ENCODE measurements at regions not wholly inside any gene's neighbourhood (a gene's known extent, or its start where the extent isn't known, plus 50 kb on each side); places are given as distances from the start of the nearest gene placed in this dataset.

DNA sequence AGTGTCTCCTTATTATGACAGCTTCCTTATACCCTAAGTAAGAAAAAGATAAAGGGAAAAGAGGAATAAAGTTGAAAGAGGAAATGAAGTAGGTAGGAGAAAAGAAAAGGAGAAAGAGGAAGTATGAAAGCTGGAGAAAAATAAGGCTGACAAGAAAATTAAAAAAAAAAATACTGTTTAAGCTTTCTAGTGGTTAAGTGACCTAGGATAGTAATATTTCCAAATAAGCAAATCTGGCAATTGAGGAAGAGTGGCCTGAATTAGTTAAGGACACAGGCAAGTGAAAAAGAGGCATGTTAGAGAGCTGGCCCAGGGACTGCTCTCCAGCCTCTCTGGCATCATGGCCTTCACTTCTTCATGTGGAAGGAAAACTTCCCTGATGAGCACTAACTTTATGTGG lies 76.5 kb upstream of the ADGRF1 start:
- no peaks in the 10 kb centered on the region for H3K9me3 Mint-ChIP-seq (ENCODE audit: unreplicated experiment)
- H3K27me3 Mint-ChIP-seq (ENCODE audit: insufficient read depth, unreplicated experiment), result no peaks in the 10 kb centered on the region
- BruUV-seq (replicated peaks), result no TSS peak

DNA sequence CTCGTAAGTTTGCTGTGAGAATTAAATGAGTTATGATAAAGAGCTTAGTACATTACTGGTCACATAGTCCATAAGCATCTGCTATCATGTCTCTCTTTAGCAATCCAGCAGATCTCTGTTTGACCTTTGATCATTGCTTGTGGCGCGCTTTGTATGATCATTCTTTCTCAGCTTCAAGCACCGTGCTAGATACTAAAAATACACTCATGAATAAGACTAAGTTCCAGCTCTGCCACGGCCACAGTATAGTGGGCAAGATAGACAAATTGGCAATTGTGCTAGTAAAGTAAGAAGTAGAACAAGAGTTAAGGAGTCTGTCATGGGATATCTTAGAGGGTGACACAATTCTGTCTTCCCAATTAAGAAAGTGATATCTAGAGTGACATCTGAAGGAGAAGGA lies 75.2 kb upstream of the ADGRF1 start:
- BruUV-seq (replicated peaks), result no TSS peak

More for the DNA sequence above, 76.5 kb upstream of the ADGRF1 start:
- Mint-ChIP-seq H3K4me3 (ENCODE audit: unreplicated experiment) (no peak overlapping the region), H3K4me1 (ENCODE audit: insufficient read depth, unreplicated experiment) (no peaks in the 10 kb centered on the region), H3K27ac (ENCODE audit: low read depth, unreplicated experiment) (no peak overlapping the region), H3K36me3 (ENCODE audit: insufficient read depth, unreplicated experiment) (peaks cover 6% of the 10 kb centered on the region)
- ChIA-PET CTCF (interaction anchor here (0.6 to 1.2 kb wide), 4 partner anchors 14 to 415 kb away, joined by 3 to 5 read pairs (median 3); no protein-coding TSS in a partner anchor), POLR2A (interaction anchor here (1.0 kb wide), 1 partner anchor 21 kb away, joined by 3 read pairs; no protein-coding TSS in a partner anchor)
- TF ChIP-seq CTCF (IDR thresholded peaks at IDR 0.05; ENCODE audit: unreplicated experiment), result no peak
- intact Hi-C loops (cut with micrococcal nuclease), result no loop called here
- no peak for DNase-seq (ENCODE audit: unreplicated experiment)

GRCh38 chr6:47116606-47117005 lies 74.5 kb upstream of the ADGRF1 start:
- Mint-ChIP-seq H3K4me3 (ENCODE audit: unreplicated experiment) (no peak overlapping the region), H3K9me3 (ENCODE audit: unreplicated experiment) (no peaks in the 10 kb centered on the region), H3K4me1 (ENCODE audit: insufficient read depth, unreplicated experiment) (peaks cover 9% of the 10 kb centered on the region), H3K27ac (ENCODE audit: low read depth, unreplicated experiment) (no peak overlapping the region), H3K27me3 (ENCODE audit: insufficient read depth, unreplicated experiment) (no peaks in the 10 kb centered on the region), H3K36me3 (ENCODE audit: insufficient read depth, unreplicated experiment) (no peaks in the 10 kb centered on the region)
- DNase-seq (ENCODE audit: unreplicated experiment), result no peak
- no peak for TF ChIP-seq CTCF (IDR thresholded peaks at IDR 0.05; ENCODE audit: unreplicated experiment)
- CTCF ChIA-PET, result interaction anchor here (1.2 kb wide), 1 partner anchor 85 kb away, joined by 3 read pairs; no protein-coding TSS in a partner anchor
- POLR2A ChIA-PET, result interaction anchor here (0.5 kb wide), 1 partner anchor 212 kb away, joined by 3 read pairs; no protein-coding TSS in a partner anchor
- intact Hi-C loops (cut with micrococcal nuclease), result no loop called here
- no TSS peak for BruUV-seq (replicated peaks)

More for the DNA sequence above, 75.2 kb upstream of the ADGRF1 start:
- H3K27me3 Mint-ChIP-seq (ENCODE audit: insufficient read depth, unreplicated experiment), result no peaks in the 10 kb centered on the region
- POLR2A ChIA-PET, result interaction anchor here (0.5 to 0.9 kb wide), 2 partner anchors 19 to 211 kb away, joined by 3 read pairs; no protein-coding TSS in a partner anchor
- DNase-seq (ENCODE audit: unreplicated experiment), result no peak
- no peak overlapping the region for H3K4me3 Mint-ChIP-seq (ENCODE audit: unreplicated experiment)
- no peak for TF ChIP-seq CTCF (IDR thresholded peaks at IDR 0.05; ENCODE audit: unreplicated experiment)
- CTCF ChIA-PET, result interaction anchor here (1.2 kb wide), 1 partner anchor 85 kb away, joined by 3 read pairs; no protein-coding TSS in a partner anchor
- intact Hi-C loops (cut with micrococcal nuclease), result no loop called here
- H3K9me3 Mint-ChIP-seq (ENCODE audit: unreplicated experiment), result no peaks in the 10 kb centered on the region
- no peak overlapping the region for H3K27ac Mint-ChIP-seq (ENCODE audit: low read depth, unreplicated experiment)
- peaks cover 2% of the 10 kb centered on the region for H3K4me1 Mint-ChIP-seq (ENCODE audit: insufficient read depth, unreplicated experiment)
- no peaks in the 10 kb centered on the region for H3K36me3 Mint-ChIP-seq (ENCODE audit: insufficient read depth, unreplicated experiment)

GRCh38 chr6:47116086-47116485 lies 74.0 kb upstream of the ADGRF1 start:
- H3K4me3 Mint-ChIP-seq (ENCODE audit: unreplicated experiment), result no peak overlapping the region
- no peaks in the 10 kb centered on the region for H3K36me3 Mint-ChIP-seq (ENCODE audit: insufficient read depth, unreplicated experiment)
- intact Hi-C loops (cut with micrococcal nuclease), result no loop called here
- no peaks in the 10 kb centered on the region for H3K27me3 Mint-ChIP-seq (ENCODE audit: insufficient read depth, unreplicated experiment)
- CTCF ChIA-PET, result no interaction called here
- POLR2A ChIA-PET, result interaction anchor here (0.6 kb wide), 1 partner anchor 126 kb away, joined by 3 read pairs; no protein-coding TSS in a partner anchor
- no peak for TF ChIP-seq CTCF (IDR thresholded peaks at IDR 0.05; ENCODE audit: unreplicated experiment)
- H3K27ac Mint-ChIP-seq (ENCODE audit: low read depth, unreplicated experiment), result no peak overlapping the region
- no peaks in the 10 kb centered on the region for H3K9me3 Mint-ChIP-seq (ENCODE audit: unreplicated experiment)
- H3K4me1 Mint-ChIP-seq (ENCODE audit: insufficient read depth, unreplicated experiment), result peaks cover 13% of the 10 kb centered on the region
- no peak for DNase-seq (ENCODE audit: unreplicated experiment)
- no TSS peak for BruUV-seq (replicated peaks)
